22Rv1 (cell line): ENCODE measurements at regions not wholly inside any gene's neighbourhood (a gene's known extent, or its start where the extent isn't known, plus 50 kb on each side); places are given as distances from the start of the nearest gene placed in this dataset.

Experiments
- CTCF ChIP-seq: fragments of 450-650 bp; IDR thresholded peaks from 2 replicates; pipeline ENCODE4 v1.5.1; 2017; ENCODE audit warnings: mild to moderate bottlenecking
- ZFX ChIP-seq: fragments of 450-650 bp; IDR thresholded peaks from 2 replicates; pipeline ENCODE4 v1.6.1; 2017; ENCODE audit warnings: antibody characterized with exemption, borderline replicate concordance

- TF ChIP-seq CTCF, result no peak
- no peak for TF ChIP-seq ZFX
Observed at GRCh38 chr10:8435186-8436055, 380.9 kb downstream of the GATA3 start.
